AG04450 (cell line): ENCODE measurements at regions not wholly inside any gene's neighbourhood (a gene's known extent, or its start where the extent isn't known, plus 50 kb on each side); places are given as distances from the start of the nearest gene placed in this dataset.

ENCODE experiments used
- CTCF ChIA-PET: fragments of 300-600, 350-600 bp; formaldehyde crosslinking; extraction: SDS; loops from one replicate; lab custom pipeline; 2022; ENCODE audit warnings: antibody characterized with exemption, inconsistent platforms; lab: Charles Lee
- POLR2A ChIA-PET: fragments of 350-600 bp; formaldehyde crosslinking; extraction: SDS; loops from one replicate; lab custom pipeline; 2021; ENCODE audit warnings: antibody characterized with exemption, inconsistent platforms; lab: Yijun Ruan, JAX
- DNase-seq: peaks from one replicate; pipeline ENCODE4 v3.0.0-alpha.2; 2011; ENCODE audit warnings: low read depth, low spot score
- H3K27ac ChIP-seq: one replicate; pipeline ENCODE4 v1.5.1; 2012; ENCODE audit warnings: low read depth, low read length, control low read depth
- H3K27me3 ChIP-seq: one replicate; pipeline ENCODE4 v1.6.0; 2012; ENCODE audit warnings: low read length; ENCODE audit not compliant: control insufficient read depth, insufficient read depth
- H3K4me3 ChIP-seq: 2 replicates; pipeline ENCODE4 v1.5.1; 2011; ENCODE audit warnings: mild to moderate bottlenecking, low read depth, low read length, control low read depth
- H3K9me3 ChIP-seq: 2 replicates; pipeline ENCODE4 v1.5.1; 2012; ENCODE audit warnings: low read length; ENCODE audit not compliant: control insufficient read depth, insufficient read depth
- CTCF ChIP-seq: IDR thresholded peaks from 2 replicates; pipeline ENCODE4 v1.5.1; 2011; ENCODE audit warnings: low read depth, low read length, control low read depth, inconsistent platforms

- CTCF ChIA-PET: interaction anchor here (1.5 to 1.6 kb wide), 2 partner anchors 133 to 624 kb away, joined by 4 read pairs; no protein-coding TSS in a partner anchor
- no peak for DNase-seq
- Histone ChIP-seq H3K4me3 (no peak overlapping the region), H3K27me3 (peaks cover 25% of the 10 kb centered on the region), H3K9me3 (no peaks in the 10 kb centered on the region), H3K27ac (no peak overlapping the region)
- POLR2A ChIA-PET: no interaction called here
- TF ChIP-seq CTCF: no peak
Observed at GRCh38 chr20:24784607-24785006, 164.5 kb upstream of the CST7 start.

- no peak for DNase-seq
- Histone ChIP-seq H3K27ac (no peak overlapping the region), H3K4me3 (no peak overlapping the region), H3K27me3 (peaks cover 22% of the 10 kb centered on the region), H3K9me3 (no peaks in the 10 kb centered on the region)
- ChIA-PET POLR2A (no interaction called here), CTCF (interaction anchor here (1.5 to 1.6 kb wide), 2 partner anchors 133 to 625 kb away, joined by 4 read pairs; no protein-coding TSS in a partner anchor)
- no peak for TF ChIP-seq CTCF
Observed at GRCh38 chr20:24785141-24786110, 163.6 kb upstream of the CST7 start.

- H3K27ac ChIP-seq: no peak overlapping the region
- CTCF ChIA-PET: no interaction called here
- DNase-seq: no peak
- peaks cover 16% of the 10 kb centered on the region for H3K27me3 ChIP-seq
- no peak for TF ChIP-seq CTCF
- H3K4me3 ChIP-seq: no peak overlapping the region
- POLR2A ChIA-PET: no interaction called here
- H3K9me3 ChIP-seq: no peaks in the 10 kb centered on the region
Observed at GRCh38 chr20:24786111-24786495, 163.0 kb upstream of the CST7 start.

GRCh38 chr20:24786646-24787045 is 162.4 kb upstream of the CST7 start:
- no peak for DNase-seq
- TF ChIP-seq CTCF: no peak
- CTCF ChIA-PET: no interaction called here

GRCh38 chr20:24787071-24787470 is 162.0 kb upstream of the CST7 start:
- ChIA-PET CTCF (no interaction called here), POLR2A (no interaction called here)
- DNase-seq: no peak
- no peak overlapping the region for H3K27ac ChIP-seq
- TF ChIP-seq CTCF: no peak
- H3K9me3 ChIP-seq: no peaks in the 10 kb centered on the region
- no peak overlapping the region for H3K4me3 ChIP-seq
- H3K27me3 ChIP-seq: peaks cover 9% of the 10 kb centered on the region

More at GRCh38 chr20:24786646-24787045, 162.4 kb upstream of the CST7 start:
- POLR2A ChIA-PET: no interaction called here
- H3K9me3 ChIP-seq: no peaks in the 10 kb centered on the region
- no peak overlapping the region for H3K4me3 ChIP-seq
- peaks cover 12% of the 10 kb centered on the region for H3K27me3 ChIP-seq
- H3K27ac ChIP-seq: no peak overlapping the region
